Activated T-cell treated with anti-CD3 and anti-CD28 coated beads for 24 hours (primary cell): ENCODE measurements at regions not wholly inside any gene's neighbourhood (a gene's known extent, or its start where the extent isn't known, plus 50 kb on each side); places are given as distances from the start of the nearest gene placed in this dataset.

ENCODE experiments used
- DNase-seq: peaks from one replicate; pipeline ENCODE4 v3.0.0-alpha.2; 2020; ENCODE audit warnings: low read depth

GRCh38 chr3:10583798-10584708 is 78.7 kb upstream of the ATP2B2 start:
- DNase-seq, result no peak

GRCh38 chr3:10585945-10586344 is 80.6 kb upstream of the ATP2B2 start:
- DNase-seq, result no peak

GRCh38 chr3:10594915-10595314 is 89.5 kb upstream of the ATP2B2 start:
- DNase-seq, result peak; percentile 11

- no peak for DNase-seq
Observed at GRCh38 chr3:10596746-10597448, 91.5 kb upstream of the ATP2B2 start.

- DNase-seq, result no peak
Observed at GRCh38 chr3:10597733-10598132, 92.3 kb upstream of the ATP2B2 start.

- DNase-seq, result no peak
Observed at GRCh38 chr3:10599017-10599416, 93.6 kb upstream of the ATP2B2 start.

- DNase-seq, result no peak
Observed at GRCh38 chr3:10599444-10599843, 94.1 kb upstream of the ATP2B2 start.

- no peak for DNase-seq
Observed at GRCh38 chr3:10600296-10600714, 94.9 kb upstream of the ATP2B2 start.

GRCh38 chr3:10600726-10601125 is 95.3 kb upstream of the ATP2B2 start:
- no peak for DNase-seq

- DNase-seq, result no peak
Observed at GRCh38 chr3:10601151-10601856, 95.9 kb upstream of the ATP2B2 start.

- no peak for DNase-seq
Observed at GRCh38 chr3:10601857-10602230, 96.5 kb upstream of the ATP2B2 start.

GRCh38 chr3:10602271-10602670 is 96.9 kb upstream of the ATP2B2 start:
- DNase-seq, result no peak

GRCh38 chr3:10602769-10603768 is 97.7 kb upstream of the ATP2B2 start:
- peak; percentile 44 for DNase-seq

GRCh38 chr3:10609134-10609533 is 103.7 kb upstream of the ATP2B2 start:
- DNase-seq, result no peak

GRCh38 chr3:10614168-10614567 is 108.8 kb upstream of the ATP2B2 start:
- DNase-seq, result no peak

- DNase-seq, result no peak
Observed at GRCh38 chr3:10615715-10616114, 110.3 kb upstream of the ATP2B2 start.

- no peak for DNase-seq
Observed at GRCh38 chr3:10616321-10616720, 110.9 kb upstream of the ATP2B2 start.

GRCh38 chr3:10619989-10620832 is 114.8 kb upstream of the ATP2B2 start:
- DNase-seq, result no peak

- no peak for DNase-seq
Observed at GRCh38 chr3:10620833-10621082, 115.4 kb upstream of the ATP2B2 start.

- no peak for DNase-seq
Observed at GRCh38 chr3:10623578-10624275, 118.3 kb upstream of the ATP2B2 start.
